A549 (cell line): ENCODE measurements at regions not wholly inside any gene's neighbourhood (a gene's known extent, or its start where the extent isn't known, plus 50 kb on each side); places are given as distances from the start of the nearest gene placed in this dataset.

ENCODE experiments used
- CHD2 ChIP-seq: fragments of 150-350 bp; IDR thresholded peaks from 2 replicates; pipeline ENCODE4 v1.6.1; 2014; ENCODE audit warnings: low read length; ENCODE audit not compliant: partially characterized antibody
- EP300 ChIP-seq, 2 experiments: fragments of >200 bp; sonication (Bioruptor Twin); formaldehyde crosslinking; IDR thresholded peaks; 2 replicates in 1 of 2; 3 replicates in 1 of 2; pipeline ENCODE4 v1.6.1; 2016 to 2017
- MAFK ChIP-seq: fragments of 450-650 bp; IDR thresholded peaks from 2 replicates; pipeline ENCODE4 v1.6.1; 2014; ENCODE audit not compliant: partially characterized antibody
- MAX ChIP-seq: IDR thresholded peaks from 2 replicates; pipeline ENCODE4 v1.6.1; 2012
- PHF8 ChIP-seq: fragments of 200-600 bp; sonication (generic); IDR thresholded peaks from 2 replicates; pipeline ENCODE4 v1.6.1; 2016; ENCODE audit warnings: low read depth, mild to moderate bottlenecking, antibody characterized with exemption, moderate library complexity, borderline replicate concordance
- POLR2A ChIP-seq: IDR thresholded peaks from 2 replicates; pipeline ENCODE4 v1.6.1; 2012; ENCODE audit warnings: mild to moderate bottlenecking, low read length
- REST ChIP-seq: fragments of 200-600 bp; sonication (generic); IDR thresholded peaks from 2 replicates; pipeline ENCODE4 v1.6.1; 2016; ENCODE audit warnings: antibody characterized with exemption, mild to moderate bottlenecking, moderate library complexity
- TF ChIP-seq, protein P1 (sequence below): fragments of >200 bp; sonication (Bioruptor Twin); formaldehyde crosslinking; IDR thresholded peaks from 3 replicates; pipeline ENCODE4 v1.5.1; 2016
- TF ChIP-seq, protein P2 (sequence below): fragments of 450-650 bp; IDR thresholded peaks from 2 replicates; pipeline ENCODE4 v1.6.1; 2014; ENCODE audit warnings: antibody characterized with exemption

DNA sequence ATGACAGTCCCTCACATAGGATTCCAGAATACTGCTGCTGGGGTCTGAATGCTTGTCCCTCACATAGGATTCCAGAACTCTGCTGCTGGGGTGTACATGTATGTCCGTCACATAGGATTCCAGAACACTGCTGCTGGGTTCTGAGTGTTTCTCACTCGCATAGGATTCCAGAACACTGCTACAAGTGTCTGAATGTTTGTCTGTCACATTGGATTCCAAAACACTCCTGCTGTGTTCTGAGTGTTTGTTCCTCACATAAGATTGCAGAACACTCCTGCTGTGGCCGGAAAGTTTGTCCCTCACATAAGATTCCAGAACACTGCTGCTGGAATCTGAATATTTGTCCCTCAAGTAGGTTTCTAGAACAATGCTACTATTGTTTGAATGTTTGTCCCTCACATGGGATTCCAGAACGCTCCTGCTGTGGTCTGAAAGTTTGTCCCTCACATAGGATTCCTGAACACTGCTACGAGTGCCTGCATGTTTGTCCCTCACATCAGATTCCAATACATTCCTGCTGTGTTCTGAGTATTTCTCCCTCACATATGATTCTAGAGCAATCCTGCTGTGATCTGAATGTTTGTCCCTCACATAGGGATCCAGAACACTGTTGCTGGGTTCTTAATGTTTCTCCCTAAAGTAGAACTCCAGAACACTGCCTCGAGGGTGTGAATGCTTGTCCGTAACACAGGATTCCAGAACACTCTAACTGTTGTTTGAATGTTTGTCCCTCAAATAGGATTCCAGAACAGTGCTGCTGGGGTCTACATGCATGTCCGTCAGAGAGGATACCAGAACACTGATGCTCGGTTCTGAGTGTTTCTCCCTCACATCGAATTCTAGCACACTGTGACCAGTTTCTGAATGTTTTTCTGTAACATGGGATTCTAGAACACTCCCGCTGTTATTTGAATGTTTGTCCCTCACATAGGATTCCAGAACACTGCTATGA is 200.4 kb downstream of the FOXD4L6 start:
- TF ChIP-seq, protein P1, sequence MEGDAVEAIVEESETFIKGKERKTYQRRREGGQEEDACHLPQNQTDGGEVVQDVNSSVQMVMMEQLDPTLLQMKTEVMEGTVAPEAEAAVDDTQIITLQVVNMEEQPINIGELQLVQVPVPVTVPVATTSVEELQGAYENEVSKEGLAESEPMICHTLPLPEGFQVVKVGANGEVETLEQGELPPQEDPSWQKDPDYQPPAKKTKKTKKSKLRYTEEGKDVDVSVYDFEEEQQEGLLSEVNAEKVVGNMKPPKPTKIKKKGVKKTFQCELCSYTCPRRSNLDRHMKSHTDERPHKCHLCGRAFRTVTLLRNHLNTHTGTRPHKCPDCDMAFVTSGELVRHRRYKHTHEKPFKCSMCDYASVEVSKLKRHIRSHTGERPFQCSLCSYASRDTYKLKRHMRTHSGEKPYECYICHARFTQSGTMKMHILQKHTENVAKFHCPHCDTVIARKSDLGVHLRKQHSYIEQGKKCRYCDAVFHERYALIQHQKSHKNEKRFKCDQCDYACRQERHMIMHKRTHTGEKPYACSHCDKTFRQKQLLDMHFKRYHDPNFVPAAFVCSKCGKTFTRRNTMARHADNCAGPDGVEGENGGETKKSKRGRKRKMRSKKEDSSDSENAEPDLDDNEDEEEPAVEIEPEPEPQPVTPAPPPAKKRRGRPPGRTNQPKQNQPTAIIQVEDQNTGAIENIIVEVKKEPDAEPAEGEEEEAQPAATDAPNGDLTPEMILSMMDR, result no peak
- TF ChIP-seq POLR2A (no peak), EP300 (IDR thresholded peaks at IDR 0.05) (no peak), MAX (no peak), REST (no peak), CHD2 (no peak), MAFK (no peak), PHF8 (no peak)
- TF ChIP-seq, protein P2, sequence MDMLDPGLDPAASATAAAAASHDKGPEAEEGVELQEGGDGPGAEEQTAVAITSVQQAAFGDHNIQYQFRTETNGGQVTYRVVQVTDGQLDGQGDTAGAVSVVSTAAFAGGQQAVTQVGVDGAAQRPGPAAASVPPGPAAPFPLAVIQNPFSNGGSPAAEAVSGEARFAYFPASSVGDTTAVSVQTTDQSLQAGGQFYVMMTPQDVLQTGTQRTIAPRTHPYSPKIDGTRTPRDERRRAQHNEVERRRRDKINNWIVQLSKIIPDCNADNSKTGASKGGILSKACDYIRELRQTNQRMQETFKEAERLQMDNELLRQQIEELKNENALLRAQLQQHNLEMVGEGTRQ, result no peak
